ENCODE measurements at regions not wholly inside any gene's neighbourhood (a gene's known extent, or its start where the extent isn't known, plus 50 kb on each side); places are given as distances from the start of the nearest gene placed in this dataset.

DNA sequence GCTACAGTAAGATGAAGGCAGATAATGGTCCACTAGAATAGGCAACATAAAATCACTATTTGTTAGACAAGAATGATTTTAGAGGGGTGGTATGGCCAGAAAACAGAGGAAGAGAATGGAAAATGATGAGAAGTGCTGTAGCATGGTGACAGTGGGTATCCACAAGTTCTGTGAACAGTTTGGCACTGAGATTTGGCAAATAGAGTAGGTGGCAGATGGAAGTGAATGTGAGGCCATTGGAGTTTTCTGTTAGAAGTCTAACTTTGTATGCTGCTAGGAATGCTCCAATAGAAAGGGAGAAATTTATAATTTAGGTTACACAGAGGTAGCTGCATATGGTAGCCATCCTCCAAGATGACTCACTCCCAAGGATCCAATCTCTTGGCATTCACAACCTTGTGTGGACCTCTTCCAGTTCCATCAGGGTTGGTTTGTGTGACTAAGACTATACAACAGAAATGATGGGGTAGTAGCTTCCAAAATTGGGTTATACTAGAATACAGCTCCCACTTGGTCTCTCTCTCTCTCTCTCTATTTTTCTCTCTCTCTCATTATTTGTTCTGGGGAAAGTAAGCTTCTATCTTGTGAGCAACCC, 646.9 kb upstream of the ZNF608 start:
- no peak for TF ChIP-seq POLR2A (IDR thresholded peaks at IDR 0.05)
- TF ChIP-seq, protein P1, sequence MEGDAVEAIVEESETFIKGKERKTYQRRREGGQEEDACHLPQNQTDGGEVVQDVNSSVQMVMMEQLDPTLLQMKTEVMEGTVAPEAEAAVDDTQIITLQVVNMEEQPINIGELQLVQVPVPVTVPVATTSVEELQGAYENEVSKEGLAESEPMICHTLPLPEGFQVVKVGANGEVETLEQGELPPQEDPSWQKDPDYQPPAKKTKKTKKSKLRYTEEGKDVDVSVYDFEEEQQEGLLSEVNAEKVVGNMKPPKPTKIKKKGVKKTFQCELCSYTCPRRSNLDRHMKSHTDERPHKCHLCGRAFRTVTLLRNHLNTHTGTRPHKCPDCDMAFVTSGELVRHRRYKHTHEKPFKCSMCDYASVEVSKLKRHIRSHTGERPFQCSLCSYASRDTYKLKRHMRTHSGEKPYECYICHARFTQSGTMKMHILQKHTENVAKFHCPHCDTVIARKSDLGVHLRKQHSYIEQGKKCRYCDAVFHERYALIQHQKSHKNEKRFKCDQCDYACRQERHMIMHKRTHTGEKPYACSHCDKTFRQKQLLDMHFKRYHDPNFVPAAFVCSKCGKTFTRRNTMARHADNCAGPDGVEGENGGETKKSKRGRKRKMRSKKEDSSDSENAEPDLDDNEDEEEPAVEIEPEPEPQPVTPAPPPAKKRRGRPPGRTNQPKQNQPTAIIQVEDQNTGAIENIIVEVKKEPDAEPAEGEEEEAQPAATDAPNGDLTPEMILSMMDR (IDR thresholded peaks at IDR 0.05) = no peak
